ENCODE measurements at regions not wholly inside any gene's neighbourhood (a gene's known extent, or its start where the extent isn't known, plus 50 kb on each side); places are given as distances from the start of the nearest gene placed in this dataset.
"Not testable (repeated sequence)": the region's sequence is repeated elsewhere in the genome, so short reads cannot be mapped to it uniquely, and the experiment has no call there.

DNA sequence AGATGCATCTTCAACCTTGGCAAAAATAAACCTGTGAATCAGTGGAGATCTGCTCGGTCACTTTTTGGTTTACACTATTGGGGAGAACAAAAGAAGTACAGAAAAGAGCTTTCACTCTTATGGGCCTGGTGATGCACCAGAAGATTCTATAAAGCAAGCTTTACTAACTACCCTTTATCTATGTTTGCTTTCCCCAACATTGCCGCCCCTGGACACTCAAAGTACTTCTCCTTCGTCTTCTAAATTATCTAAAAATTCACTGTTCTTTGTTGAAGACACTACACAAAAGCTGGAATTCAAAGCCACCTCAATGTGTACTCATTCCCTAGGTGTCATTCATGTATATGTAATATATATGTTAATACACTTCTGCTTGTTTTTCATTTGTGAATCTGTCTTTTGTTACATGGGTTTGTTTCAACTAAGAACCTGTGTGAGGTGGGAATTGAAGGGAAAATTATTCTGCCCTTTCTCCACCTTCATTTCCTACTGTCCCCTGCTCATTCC, 97.9 kb upstream of the BTN3A2 start:
- DNase-seq: no peak

GRCh38 chr6:26268659-26269402, 96.2 kb upstream of the BTN3A2 start:
- DNase-seq: peak in 1 of 5 experiments; percentile 67

DNA sequence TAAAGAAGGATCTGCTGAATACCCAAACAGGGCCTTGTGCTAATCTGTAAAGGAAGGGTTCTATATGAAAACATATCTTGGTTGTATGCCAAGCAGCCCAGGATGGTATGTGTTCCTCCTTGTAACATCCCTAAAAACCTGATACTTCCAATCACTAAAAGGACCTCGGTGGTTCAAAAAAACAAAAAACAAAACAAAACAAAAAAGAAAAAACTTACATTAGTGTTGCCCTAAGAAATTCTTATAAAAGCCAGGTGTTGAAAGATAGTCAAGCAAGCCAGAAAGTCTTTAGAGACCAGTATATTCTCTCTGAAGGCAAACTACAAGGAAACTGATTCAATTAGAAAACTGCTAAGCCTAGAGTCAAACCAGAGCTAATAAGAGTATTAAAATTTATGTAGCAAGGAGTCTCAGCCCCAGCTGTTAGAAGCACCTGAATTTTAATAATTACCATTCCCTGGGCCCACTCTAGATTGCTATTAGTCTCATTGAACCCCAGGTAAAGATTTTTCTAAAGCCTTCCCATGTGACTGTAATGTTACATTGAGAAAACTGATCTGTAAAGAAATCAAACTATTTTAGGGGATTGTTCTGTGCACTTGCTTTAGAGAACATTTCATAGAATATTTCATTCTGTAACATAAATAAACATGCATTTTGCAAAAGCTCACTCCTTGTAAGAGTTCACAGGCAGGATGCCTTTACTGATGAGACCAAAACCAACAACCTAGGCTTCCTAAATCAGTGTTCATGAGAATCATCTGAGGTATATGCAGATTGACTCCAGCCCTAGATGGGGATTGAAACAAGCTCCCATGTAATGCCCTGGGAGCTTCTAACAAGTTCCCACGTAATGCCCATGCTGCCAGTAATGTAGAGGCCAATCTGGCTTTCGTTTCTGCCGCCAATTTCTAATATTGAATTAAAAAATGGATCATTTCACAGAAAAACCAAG, 95.2 kb upstream of the BTN3A2 start:
- peak in 1 of 5 experiments; percentile 66 for DNase-seq

DNA sequence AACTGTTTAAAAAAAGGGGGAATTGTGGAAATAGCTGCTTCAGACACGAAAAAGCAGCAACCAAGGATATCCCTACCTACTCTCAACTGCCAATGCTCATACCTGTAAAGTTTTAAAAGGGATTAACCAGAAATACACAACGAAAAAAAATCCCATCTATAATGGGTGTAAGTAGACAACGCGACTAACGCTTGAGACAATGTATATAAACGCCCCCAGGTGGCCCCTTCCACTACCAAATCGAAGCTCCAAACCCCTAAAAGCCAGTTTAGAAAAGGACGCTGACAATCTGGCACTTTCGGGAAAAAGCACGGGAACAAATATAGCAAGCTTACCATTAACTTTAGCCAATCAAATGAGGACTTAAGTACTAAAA, 94.5 kb upstream of the BTN3A2 start:
- peak in 1 of 5 experiments; percentile 56 for DNase-seq

DNA sequence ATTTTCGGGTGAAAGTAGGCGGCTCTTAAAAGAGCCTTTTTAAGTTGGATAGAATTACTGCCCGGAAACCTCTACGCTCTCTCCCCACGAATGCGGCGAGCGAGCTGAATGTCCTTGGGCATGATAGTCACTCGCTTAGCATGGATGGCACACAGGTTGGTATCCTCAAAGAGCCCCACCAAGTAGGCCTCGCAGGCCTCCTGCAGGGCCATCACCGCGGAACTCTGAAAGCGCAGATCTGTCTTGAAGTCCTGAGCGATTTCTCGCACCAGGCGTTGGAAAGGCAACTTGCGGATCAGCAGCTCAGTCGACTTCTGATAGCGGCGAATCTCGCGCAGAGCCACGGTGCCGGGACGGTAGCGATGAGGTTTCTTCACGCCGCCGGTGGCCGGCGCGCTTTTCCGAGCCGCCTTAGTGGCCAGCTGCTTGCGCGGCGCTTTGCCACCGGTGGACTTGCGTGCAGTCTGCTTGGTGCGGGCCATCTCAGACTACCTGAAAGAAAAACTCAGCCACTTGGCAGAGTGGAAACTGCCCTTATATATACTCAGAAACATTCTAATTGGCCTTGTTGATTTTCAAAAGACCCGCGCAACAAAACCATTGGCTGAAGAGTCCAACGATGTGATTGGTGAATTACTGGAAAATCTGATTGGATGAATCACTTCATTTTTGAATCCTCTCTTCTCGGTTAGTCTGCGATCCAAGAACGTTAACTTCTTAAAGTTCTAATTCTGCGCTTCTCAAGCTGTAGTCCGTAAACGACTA, 93.9 kb upstream of the BTN3A2 start:
- peak; percentile 15 to 95 (median 65) for DNase-seq

DNA sequence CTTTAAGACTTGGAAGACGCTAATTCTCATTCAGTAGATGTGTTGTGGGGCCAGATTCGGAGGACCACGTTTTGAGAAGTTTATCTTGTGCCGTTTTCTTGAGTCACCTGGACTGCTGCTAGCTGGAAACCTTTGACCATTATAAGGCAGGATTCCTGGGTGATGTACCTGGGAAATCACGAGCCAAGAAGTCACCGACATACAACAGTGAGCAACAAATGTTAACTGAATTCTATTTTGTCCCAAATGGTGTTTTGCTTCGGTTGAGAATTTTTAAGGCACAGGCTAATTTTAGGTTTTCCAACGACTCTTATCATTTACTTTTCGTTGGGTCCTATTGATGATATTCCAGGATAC, 93.4 kb upstream of the BTN3A2 start:
- no peak for DNase-seq

- peak in 3 of 5 experiments; percentile 17 to 44 (median 21) for DNase-seq
Observed at GRCh38 chr6:26272171-26272637, 92.8 kb upstream of the BTN3A2 start.

DNA sequence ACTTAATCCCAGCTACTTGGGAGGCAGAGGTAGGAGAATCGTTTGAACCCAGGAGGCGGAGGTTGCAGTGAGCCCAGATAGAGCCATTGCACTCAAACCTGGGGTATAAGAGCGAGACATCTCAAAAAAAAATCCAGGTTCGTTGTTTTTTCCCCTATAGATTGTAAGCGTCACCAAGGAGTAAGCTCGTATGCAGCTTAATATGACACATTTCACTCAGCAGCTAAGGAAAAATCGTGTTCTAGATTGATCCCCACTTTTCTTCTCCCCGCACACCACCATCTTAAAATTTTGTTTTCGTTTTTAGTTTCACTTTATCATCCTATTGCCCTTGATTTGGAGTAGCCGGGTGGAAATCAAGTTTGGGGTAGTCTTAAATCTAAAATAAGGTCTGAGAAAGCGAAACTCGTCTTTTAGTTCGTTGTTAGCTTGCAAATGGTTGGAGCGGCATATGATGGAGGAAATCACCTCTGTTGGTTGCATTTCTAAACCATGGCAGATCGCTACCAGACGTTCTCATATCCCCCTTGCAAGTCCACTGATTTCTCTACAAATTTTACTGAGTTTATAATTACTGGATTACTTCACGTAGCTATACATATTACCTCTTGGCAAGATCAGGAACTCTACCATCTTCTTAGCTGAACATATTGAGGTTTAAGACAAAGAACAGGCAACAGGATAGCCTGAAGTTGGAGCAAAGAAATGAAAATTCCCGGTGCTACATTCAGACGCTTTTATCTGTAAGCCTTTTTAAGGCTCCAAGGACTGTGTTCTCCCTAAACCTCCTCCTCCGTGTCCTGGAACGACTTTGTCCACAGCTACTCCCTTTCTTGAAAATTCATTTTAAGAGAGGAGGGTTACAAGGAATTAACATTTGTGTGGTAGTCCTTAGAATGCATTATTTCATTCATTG, 91.1 kb upstream of the BTN3A2 start:
- peak in 2 of 5 experiments; percentile 71 to 82 for DNase-seq

- DNase-seq: no peak
Observed at GRCh38 chr6:26275663-26276062, 89.3 kb upstream of the BTN3A2 start.

- DNase-seq: no peak
Observed at GRCh38 chr6:26276841-26277648, 88.0 kb upstream of the BTN3A2 start.

DNA sequence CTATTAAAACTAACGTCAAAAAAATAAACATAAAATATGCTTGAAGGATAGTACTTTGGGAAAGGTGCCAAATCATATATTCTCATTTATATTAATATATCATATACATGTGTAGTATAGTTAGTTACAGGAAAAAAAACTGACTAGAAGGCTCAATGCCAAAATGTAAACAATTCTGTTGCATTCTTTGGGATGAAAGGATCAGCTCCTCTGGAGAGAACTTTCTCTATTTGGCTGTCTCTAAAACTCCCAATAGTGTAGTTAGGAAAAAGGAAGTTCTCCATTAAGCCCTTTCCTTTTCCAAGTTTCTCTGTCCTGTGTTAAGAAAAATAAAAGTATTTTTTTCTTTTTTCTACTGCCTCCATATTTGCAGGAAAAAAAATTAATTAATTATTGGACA, 86.5 kb upstream of the BTN3A2 start:
- no peak for DNase-seq

DNA sequence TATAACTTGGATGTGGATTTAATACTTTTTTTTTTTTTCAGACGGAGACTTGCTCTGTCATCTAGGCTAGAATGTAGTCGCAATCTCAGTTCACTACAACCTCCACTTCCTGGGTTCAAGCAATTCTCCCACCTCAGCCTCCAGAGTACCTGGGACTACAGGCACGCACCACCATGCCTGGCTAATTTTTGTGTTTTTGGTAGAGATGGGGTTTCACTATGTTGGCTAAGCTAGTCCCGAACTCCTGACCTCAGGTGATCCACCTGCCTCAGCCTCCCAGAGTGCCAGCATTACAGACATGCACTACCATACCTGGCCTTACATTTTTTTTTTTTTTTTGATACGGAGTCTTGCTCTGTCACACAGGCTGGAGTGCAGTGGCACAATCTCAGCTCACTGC, 85.6 kb upstream of the BTN3A2 start:
- not testable (repeated sequence) for DNase-seq

DNA sequence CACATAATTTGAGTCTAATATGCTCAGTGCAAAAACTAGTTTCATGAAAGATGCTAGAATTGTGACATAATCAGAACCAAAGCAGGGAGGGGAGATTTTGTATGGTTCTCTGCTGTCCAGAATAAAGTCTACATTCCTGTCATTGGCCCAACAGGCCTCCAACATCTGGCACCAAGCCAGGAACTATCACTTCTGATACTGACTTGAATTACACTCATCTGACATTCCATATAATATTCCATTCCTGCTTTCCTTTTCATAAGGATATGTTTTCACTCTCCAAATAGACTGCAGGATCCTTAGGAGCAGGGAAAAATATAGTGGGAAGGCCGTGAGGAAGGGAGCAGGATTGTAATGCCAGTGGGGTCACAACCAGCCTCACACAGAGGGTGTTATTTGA, 84.6 kb upstream of the BTN3A2 start:
- DNase-seq: no peak

DNA sequence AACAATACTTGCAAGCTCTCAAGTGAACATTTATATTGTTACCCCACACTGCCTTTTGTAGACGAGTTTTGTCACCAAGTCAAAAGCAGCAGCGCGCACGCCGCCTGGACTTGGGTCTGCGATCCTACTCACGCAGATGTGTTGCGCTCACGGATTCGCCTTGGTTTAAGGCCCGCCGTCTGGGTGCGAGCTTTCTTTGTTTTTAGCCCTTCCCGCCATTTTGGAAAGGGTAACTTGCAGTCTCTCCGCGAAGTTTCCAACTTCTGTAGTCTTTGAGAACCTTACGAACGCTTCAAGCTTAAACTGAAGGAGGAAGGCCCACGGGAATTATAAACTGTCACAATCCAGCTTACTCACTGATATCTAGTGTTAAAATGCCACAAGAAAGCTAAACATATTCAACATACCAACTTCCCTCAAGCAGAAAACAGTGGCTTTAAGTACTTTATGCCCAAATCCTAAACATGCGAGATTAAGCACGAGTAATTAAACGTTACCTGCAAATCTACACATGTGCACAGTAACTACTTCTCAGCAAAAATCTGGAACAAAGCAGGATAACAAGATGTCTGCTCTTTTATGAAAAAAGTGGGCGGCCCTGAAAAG, 80.4 kb upstream of the BTN3A2 start:
- peak in 3 of 5 experiments; percentile 32 to 86 (median 50) for DNase-seq

- DNase-seq: peak; percentile 63 to 99 (median 89)
Observed at GRCh38 chr6:26285143-26286134, 79.6 kb upstream of the BTN3A2 start.

- DNase-seq: peak; percentile 33 to 83 (median 64)
Observed at GRCh38 chr6:26286168-26286877, 78.7 kb upstream of the BTN3A2 start.

DNA sequence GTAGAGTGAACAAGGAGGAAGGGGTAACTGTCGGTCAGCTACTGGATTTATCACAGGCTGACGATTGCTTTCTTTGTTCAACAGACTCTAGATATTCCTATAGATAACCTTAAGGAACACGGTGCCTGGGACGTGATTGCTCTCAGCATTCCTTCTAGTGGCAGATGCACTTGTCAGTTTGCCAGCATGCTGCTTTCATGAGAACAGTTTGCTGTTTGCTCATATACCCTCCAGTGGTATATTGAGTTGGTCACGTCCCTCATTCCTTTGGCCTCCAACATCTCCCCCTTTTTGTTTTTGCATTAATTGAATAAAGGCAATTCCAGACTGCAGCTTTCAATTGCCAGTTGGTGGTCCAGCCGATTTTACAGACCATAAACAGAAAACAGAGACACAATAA, 76.8 kb upstream of the BTN3A2 start:
- DNase-seq: no peak

- DNase-seq: no peak
Observed at GRCh38 chr6:26290941-26291340, 74.1 kb upstream of the BTN3A2 start.

All from T-helper 2 cell (primary cell).